ENCODE measurements at regions not wholly inside any gene's neighbourhood (a gene's known extent, or its start where the extent isn't known, plus 50 kb on each side); places are given as distances from the start of the nearest gene placed in this dataset.

DNA sequence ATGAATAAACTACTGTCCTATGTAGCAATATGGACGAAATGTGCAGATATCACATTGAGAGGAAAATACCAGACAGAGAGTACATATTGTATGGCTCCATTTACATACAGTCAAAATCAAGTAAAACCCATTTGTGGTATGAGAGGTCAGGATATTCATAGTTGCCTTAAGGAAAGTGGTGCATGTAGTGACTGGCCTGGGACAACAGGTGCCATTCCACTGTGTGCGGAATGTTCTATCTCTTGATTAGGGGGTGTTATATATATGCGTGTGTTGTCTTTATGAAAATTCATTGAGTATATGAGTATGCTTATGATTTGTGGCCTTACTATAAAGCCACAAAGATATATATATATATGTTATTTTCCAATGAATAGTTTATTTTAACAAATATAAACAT is 964.0 kb downstream of the SORCS3 start:
- no peak overlapping the region for H3K27ac ChIP-seq
- TF ChIP-seq POLR2AphosphoS5 (IDR thresholded peaks at IDR 0.05), result no peak
- no peak for TF ChIP-seq EP300 (IDR thresholded peaks at IDR 0.05)
- TF ChIP-seq POLR2A (IDR thresholded peaks at IDR 0.05), result no peak
- TF ChIP-seq, protein P1, sequence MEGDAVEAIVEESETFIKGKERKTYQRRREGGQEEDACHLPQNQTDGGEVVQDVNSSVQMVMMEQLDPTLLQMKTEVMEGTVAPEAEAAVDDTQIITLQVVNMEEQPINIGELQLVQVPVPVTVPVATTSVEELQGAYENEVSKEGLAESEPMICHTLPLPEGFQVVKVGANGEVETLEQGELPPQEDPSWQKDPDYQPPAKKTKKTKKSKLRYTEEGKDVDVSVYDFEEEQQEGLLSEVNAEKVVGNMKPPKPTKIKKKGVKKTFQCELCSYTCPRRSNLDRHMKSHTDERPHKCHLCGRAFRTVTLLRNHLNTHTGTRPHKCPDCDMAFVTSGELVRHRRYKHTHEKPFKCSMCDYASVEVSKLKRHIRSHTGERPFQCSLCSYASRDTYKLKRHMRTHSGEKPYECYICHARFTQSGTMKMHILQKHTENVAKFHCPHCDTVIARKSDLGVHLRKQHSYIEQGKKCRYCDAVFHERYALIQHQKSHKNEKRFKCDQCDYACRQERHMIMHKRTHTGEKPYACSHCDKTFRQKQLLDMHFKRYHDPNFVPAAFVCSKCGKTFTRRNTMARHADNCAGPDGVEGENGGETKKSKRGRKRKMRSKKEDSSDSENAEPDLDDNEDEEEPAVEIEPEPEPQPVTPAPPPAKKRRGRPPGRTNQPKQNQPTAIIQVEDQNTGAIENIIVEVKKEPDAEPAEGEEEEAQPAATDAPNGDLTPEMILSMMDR (IDR thresholded peaks at IDR 0.05), result no peak
- intact Hi-C loops (cut with DNase I; ENCODE audit: low total_unique reads), result no loop called here
- H3K4me3 ChIP-seq, result no peak overlapping the region
- peaks cover 0 to 13% (median 6%) of the 10 kb centered on the region in 4 donors for H3K9me3 ChIP-seq
- no peaks in the 10 kb centered on the region for H3K4me1 ChIP-seq
- H3K36me3 ChIP-seq, result no peaks in the 10 kb centered on the region
- WGBS, 5 donors, result 88 to 96% (median 93%) methylated on average over 3 of the region's 3 CpGs
- DNase-seq, result no peak
- no peaks in the 10 kb centered on the region for H3K27me3 ChIP-seq

DNA sequence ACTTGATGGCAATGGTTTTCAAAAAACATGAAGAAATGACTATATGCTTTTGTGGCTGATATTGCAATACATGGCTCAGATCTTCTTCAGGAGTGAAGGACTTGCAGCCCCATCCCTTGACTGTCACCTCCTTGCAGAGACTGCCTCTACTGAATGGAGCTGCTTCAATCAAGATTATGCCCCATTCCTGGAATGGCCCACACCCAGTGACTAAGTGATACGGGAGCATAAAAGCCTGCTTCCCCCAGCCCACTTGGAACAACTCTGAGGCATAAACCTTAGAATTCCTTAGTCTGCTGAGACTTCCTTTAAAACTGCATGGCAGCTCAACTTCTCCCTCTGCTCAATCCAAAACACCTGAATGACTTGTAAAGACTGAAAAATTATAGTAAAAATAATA is 957.1 kb downstream of the SORCS3 start:
- TF ChIP-seq EP300 (IDR thresholded peaks at IDR 0.05) (no peak), POLR2AphosphoS5 (IDR thresholded peaks at IDR 0.05) (no peak), POLR2A (IDR thresholded peaks at IDR 0.05) (no peak)
- TF ChIP-seq, protein P1 (IDR thresholded peaks at IDR 0.05), result no peak
- Histone ChIP-seq H3K4me3 (no peak overlapping the region), H3K36me3 (no peaks in the 10 kb centered on the region), H3K27ac (no peak overlapping the region), H3K4me1 (no peaks in the 10 kb centered on the region), H3K27me3 (no peaks in the 10 kb centered on the region), H3K9me3 (no peaks in the 10 kb centered on the region)
- intact Hi-C loops (cut with DNase I; ENCODE audit: low total_unique reads), result no loop called here
- 70 to 82% (median 76%) methylated on average over 1 of the region's 1 CpG for WGBS, 5 donors
- DNase-seq, result no peak

DNA sequence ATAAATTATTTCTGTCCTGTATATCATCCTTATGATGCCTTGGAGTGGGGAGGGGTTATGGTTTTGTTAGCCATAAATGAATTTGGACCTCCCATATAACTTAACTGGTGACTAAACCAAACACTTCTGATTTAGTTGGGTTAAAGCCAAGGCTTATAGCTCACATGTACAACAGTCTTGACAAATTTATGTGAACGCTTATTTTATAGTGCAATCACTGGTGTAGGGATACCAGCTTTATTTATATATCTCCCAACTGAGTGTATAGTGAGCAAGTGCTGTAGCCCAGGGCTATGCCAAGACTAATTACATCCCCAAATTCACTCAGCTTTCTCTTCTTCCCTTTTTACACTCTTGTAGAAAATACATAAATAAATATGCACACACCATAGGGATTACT is 956.2 kb downstream of the SORCS3 start:
- TF ChIP-seq, protein P1 (IDR thresholded peaks at IDR 0.05), result no peak
- no peak for TF ChIP-seq POLR2A (IDR thresholded peaks at IDR 0.05)
- TF ChIP-seq EP300 (IDR thresholded peaks at IDR 0.05), result no peak
- no peak for TF ChIP-seq POLR2AphosphoS5 (IDR thresholded peaks at IDR 0.05)
- intact Hi-C loops (cut with DNase I; ENCODE audit: low total_unique reads), result no loop called here
- DNase-seq, result no peak
- WGBS, 5 donors, result 39 to 67% (median 41%) methylated on average over 1 of the region's 1 CpG
- Histone ChIP-seq H3K27ac (no peak overlapping the region), H3K36me3 (no peaks in the 10 kb centered on the region), H3K4me3 (no peak overlapping the region), H3K27me3 (no peaks in the 10 kb centered on the region), H3K4me1 (no peaks in the 10 kb centered on the region), H3K9me3 (no peaks in the 10 kb centered on the region)

DNA sequence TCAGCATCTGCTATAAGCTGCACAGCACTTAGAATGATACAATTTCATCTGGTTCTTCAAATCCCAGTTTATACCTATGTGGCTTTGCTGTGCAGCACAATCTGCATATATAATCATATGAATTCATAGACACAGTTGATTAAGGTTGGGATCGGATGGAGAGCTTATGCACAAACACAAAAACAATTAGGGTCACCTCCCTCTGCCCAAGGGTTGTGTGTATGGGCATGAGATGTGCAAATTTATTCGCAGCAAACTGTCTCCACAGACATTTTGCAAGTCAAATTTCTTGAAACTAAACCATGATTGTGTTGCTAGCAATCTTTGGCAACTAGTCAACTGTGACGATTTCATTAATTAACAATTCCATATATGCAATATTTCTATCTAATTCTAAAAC is 955.7 kb downstream of the SORCS3 start:
- no peak for DNase-seq
- no peaks in the 10 kb centered on the region for H3K9me3 ChIP-seq
- 58 to 73% (median 64%) methylated on average over 3 of the region's 3 CpGs for WGBS, 5 donors
- intact Hi-C loops (cut with DNase I; ENCODE audit: low total_unique reads), result no loop called here
- H3K4me3 ChIP-seq, result no peak overlapping the region
- H3K4me1 ChIP-seq, result no peaks in the 10 kb centered on the region
- TF ChIP-seq POLR2A (IDR thresholded peaks at IDR 0.05) (no peak), EP300 (IDR thresholded peaks at IDR 0.05) (no peak), POLR2AphosphoS5 (IDR thresholded peaks at IDR 0.05) (no peak)
- TF ChIP-seq, protein P1 (IDR thresholded peaks at IDR 0.05), result no peak
- no peak overlapping the region for H3K27ac ChIP-seq
- H3K36me3 ChIP-seq, result no peaks in the 10 kb centered on the region
- no peaks in the 10 kb centered on the region for H3K27me3 ChIP-seq
